ENCODE measurements at regions not wholly inside any gene's neighbourhood (a gene's known extent, or its start where the extent isn't known, plus 50 kb on each side); places are given as distances from the start of the nearest gene placed in this dataset.

DNA sequence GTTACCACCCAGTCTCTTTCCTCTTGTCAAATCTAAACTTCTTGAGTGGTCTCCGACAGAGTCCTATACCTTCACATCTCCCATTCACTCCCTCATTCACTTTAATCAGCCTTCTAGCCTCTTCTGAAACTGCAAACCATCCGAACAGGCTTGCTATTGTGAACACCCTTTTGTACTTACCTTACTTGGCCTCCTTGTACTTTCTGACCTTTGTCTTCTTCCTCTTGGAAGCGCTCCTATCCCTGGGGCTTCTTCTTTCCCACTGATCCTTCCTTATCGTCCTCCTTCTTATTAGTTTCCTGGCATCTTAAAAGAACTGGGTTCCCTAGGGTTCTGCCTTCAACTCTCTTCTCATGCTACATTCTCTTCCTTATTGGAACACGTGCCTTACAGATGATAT, 76.9 kb upstream of the HIF1A start:
- TF ChIP-seq, protein P1, sequence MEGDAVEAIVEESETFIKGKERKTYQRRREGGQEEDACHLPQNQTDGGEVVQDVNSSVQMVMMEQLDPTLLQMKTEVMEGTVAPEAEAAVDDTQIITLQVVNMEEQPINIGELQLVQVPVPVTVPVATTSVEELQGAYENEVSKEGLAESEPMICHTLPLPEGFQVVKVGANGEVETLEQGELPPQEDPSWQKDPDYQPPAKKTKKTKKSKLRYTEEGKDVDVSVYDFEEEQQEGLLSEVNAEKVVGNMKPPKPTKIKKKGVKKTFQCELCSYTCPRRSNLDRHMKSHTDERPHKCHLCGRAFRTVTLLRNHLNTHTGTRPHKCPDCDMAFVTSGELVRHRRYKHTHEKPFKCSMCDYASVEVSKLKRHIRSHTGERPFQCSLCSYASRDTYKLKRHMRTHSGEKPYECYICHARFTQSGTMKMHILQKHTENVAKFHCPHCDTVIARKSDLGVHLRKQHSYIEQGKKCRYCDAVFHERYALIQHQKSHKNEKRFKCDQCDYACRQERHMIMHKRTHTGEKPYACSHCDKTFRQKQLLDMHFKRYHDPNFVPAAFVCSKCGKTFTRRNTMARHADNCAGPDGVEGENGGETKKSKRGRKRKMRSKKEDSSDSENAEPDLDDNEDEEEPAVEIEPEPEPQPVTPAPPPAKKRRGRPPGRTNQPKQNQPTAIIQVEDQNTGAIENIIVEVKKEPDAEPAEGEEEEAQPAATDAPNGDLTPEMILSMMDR (IDR thresholded peaks at IDR 0.05; ENCODE audit: low read depth, low read length, poor library complexity, severe bottlenecking), result no peak
- TF ChIP-seq EZH2phosphoT487 (IDR thresholded peaks at IDR 0.05; ENCODE audit: borderline replicate concordance, low read length), result no peak
- Histone ChIP-seq H3K79me2 (ENCODE audit: control insufficient read depth, low read length) (no peaks in the 10 kb centered on the region), H4K20me1 (ENCODE audit: control insufficient read depth, insufficient read depth, low read depth, low read length) (no peaks in the 10 kb centered on the region), H3K4me3 (ENCODE audit: low read length) (no peak overlapping the region), H3K9me2 (replicated peaks; ENCODE audit: control insufficient read depth, low read length) (no peaks in the 10 kb centered on the region), H3K27me3 (ENCODE audit: control insufficient read depth, low read length) (no peaks in the 10 kb centered on the region), H3F3A (ENCODE audit: control insufficient read depth, insufficient read depth) (no peaks in the 10 kb centered on the region), H3K4me2 (ENCODE audit: low read length) (no peak overlapping the region), H3K27ac (ENCODE audit: low read depth, low read length) (no peak overlapping the region), H3K4me1 (ENCODE audit: control insufficient read depth, low read length) (no peaks in the 10 kb centered on the region), H3K9me3 (ENCODE audit: control insufficient read depth, insufficient read depth, low read length) (no peaks in the 10 kb centered on the region), H3K36me3 (ENCODE audit: control insufficient read depth, low read length) (no peaks in the 10 kb centered on the region)

GRCh38 chr14:61619494-61619893, 75.8 kb upstream of the HIF1A start:
- H3F3A ChIP-seq (ENCODE audit: control insufficient read depth, insufficient read depth), result no peaks in the 10 kb centered on the region
- H3K79me2 ChIP-seq (ENCODE audit: control insufficient read depth, low read length), result no peaks in the 10 kb centered on the region
- no peaks in the 10 kb centered on the region for H3K4me1 ChIP-seq (ENCODE audit: control insufficient read depth, low read length)

DNA sequence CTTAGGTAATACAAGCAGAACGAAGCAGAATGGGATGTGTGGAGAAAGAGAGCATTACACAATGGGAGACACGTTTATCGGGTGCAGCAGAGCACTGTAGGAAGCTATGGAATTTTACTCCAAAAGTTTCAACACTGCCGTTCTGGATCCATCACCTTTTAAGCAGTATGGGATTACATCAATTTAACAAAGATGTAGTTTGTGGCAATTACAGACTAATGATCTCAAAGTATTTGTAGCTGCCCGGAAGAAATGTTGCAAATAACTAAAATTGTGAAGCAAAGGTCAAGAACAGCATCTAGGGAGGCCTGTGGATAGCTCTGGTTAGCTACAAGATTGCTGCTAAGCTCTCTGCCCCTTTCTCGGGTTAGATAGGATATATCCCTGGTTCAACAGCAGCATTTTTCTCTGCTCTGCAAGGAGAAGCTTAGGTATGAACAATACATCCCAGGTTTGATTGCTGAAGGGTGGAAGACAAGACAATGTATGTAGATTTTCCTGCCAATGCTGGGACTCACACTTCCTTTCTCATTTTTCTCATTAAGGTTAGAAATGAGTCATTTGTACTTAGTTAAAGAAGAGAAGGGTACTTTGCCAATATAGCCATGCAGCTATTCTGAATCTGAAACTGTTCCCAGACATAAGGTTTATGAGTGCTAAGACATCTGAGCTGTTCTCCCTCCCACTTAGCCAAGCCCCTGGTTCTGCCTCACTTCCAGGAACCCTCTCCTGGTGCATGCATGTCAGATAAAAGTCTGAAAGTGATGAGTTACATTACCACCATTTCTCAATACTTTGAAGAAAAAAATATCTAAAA, 75.0 kb upstream of the HIF1A start:
- Histone ChIP-seq H3K9me3 (ENCODE audit: control insufficient read depth, insufficient read depth, low read length) (no peaks in the 10 kb centered on the region), H4K20me1 (ENCODE audit: control insufficient read depth, insufficient read depth, low read depth, low read length) (no peaks in the 10 kb centered on the region), H3K4me3 (ENCODE audit: low read length) (no peak overlapping the region), H3F3A (ENCODE audit: control insufficient read depth, insufficient read depth) (no peaks in the 10 kb centered on the region), H3K4me1 (ENCODE audit: control insufficient read depth, low read length) (no peaks in the 10 kb centered on the region), H3K9me2 (replicated peaks; ENCODE audit: control insufficient read depth, low read length) (no peaks in the 10 kb centered on the region), H3K79me2 (ENCODE audit: control insufficient read depth, low read length) (no peaks in the 10 kb centered on the region), H3K27ac (ENCODE audit: low read depth, low read length) (no peak overlapping the region), H3K27me3 (ENCODE audit: control insufficient read depth, low read length) (no peaks in the 10 kb centered on the region), H3K4me2 (ENCODE audit: low read length) (no peak overlapping the region), H3K36me3 (ENCODE audit: control insufficient read depth, low read length) (no peaks in the 10 kb centered on the region)
- no peak for TF ChIP-seq EZH2phosphoT487 (IDR thresholded peaks at IDR 0.05; ENCODE audit: borderline replicate concordance, low read length)
- TF ChIP-seq, protein P1 (IDR thresholded peaks at IDR 0.05; ENCODE audit: low read depth, low read length, poor library complexity, severe bottlenecking), result no peak

More at GRCh38 chr14:61619494-61619893, 75.8 kb upstream of the HIF1A start:
- Histone ChIP-seq H3K36me3 (ENCODE audit: control insufficient read depth, low read length) (no peaks in the 10 kb centered on the region), H3K4me3 (ENCODE audit: low read length) (no peak overlapping the region), H3K27me3 (ENCODE audit: control insufficient read depth, low read length) (no peaks in the 10 kb centered on the region), H3K9me3 (ENCODE audit: control insufficient read depth, insufficient read depth, low read length) (no peaks in the 10 kb centered on the region), H3K4me2 (ENCODE audit: low read length) (no peak overlapping the region), H3K9me2 (replicated peaks; ENCODE audit: control insufficient read depth, low read length) (no peaks in the 10 kb centered on the region), H4K20me1 (ENCODE audit: control insufficient read depth, insufficient read depth, low read depth, low read length) (no peaks in the 10 kb centered on the region), H3K27ac (ENCODE audit: low read depth, low read length) (no peak overlapping the region)
- TF ChIP-seq, protein P1 (IDR thresholded peaks at IDR 0.05; ENCODE audit: low read depth, low read length, poor library complexity, severe bottlenecking), result no peak
- TF ChIP-seq EZH2phosphoT487 (IDR thresholded peaks at IDR 0.05; ENCODE audit: borderline replicate concordance, low read length), result no peak
